B cell (primary cell): ENCODE measurements at regions not wholly inside any gene's neighbourhood (a gene's known extent, or its start where the extent isn't known, plus 50 kb on each side); places are given as distances from the start of the nearest gene placed in this dataset.

ENCODE experiments used
- ATAC-seq: fragments of 200-7000 bp; cut with Tn5 transposase; one replicate; pipeline ENCODE4 v1.10.0; 2021; ENCODE audit warnings: low read depth, mild to moderate bottlenecking, moderate number of reproducible peaks, moderate library complexity
- CTCF ChIA-PET: fragments of 350-600 bp; sonication (Branson Sonifier 250); formaldehyde crosslinking; loops from one replicate; lab custom pipeline; 2021; ENCODE audit warnings: antibody characterized with exemption, inconsistent platforms; lab: Charles Lee
- POLR2A ChIA-PET: fragments of 350-600 bp; sonication (Branson Sonifier 250); formaldehyde crosslinking; loops from one replicate; lab custom pipeline; 2021; ENCODE audit warnings: antibody characterized with exemption; lab: Charles Lee
- DNase-seq: peaks from one replicate; pipeline ENCODE4 v3.0.0; 2013
- H2AFZ ChIP-seq: 2 replicates; pipeline ENCODE4 v1.6.1; 2012; ENCODE audit warnings: mild to moderate bottlenecking, low read depth, low read length; ENCODE audit not compliant: insufficient read depth, poor library complexity, severe bottlenecking
- H3K27ac ChIP-seq, 2 donors: 1 replicate in 1 of 2; 2 replicates in 1 of 2; pipeline ENCODE4 v1.5.1; 2012 to 2013; ENCODE audit warnings: low read length in 2 of 2, mild to moderate bottlenecking in 2 of 2, moderate library complexity in 1 of 2
- H3K27me3 ChIP-seq, 4 experiments: fragments of 200-600 bp in 1 of 4; sonication (generic) in 1 of 4; replicated peaks in 1 of 4; 1 replicate in 2 of 4; 2 replicates in 2 of 4; pipeline versions ENCODE4 v1.6.1 to v1.7.0; 2013 to 2016; ENCODE audit warnings: low read length in 3 of 4, mild to moderate bottlenecking in 2 of 4, mixed read lengths in 1 of 4, moderate library complexity in 1 of 4; ENCODE audit not compliant: insufficient read depth in 4 of 4, control insufficient read depth in 3 of 4; ENCODE audit errors: control extremely low read depth in 1 of 4
- H3K36me3 ChIP-seq, 2 experiments: replicated peaks in 1 of 2; 1 replicate in 1 of 2; 2 replicates in 1 of 2; pipeline versions ENCODE4 v1.6.1 to v1.7.1; 2013; ENCODE audit warnings: low read length in 1 of 2; ENCODE audit not compliant: insufficient read depth in 2 of 2, control insufficient read depth in 1 of 2; ENCODE audit errors: control extremely low read depth in 1 of 2, extremely low read depth in 1 of 2
- H3K4me1 ChIP-seq, 2 donors: fragments of 200-600 bp in 1 of 2; sonication (generic) in 1 of 2; 1 replicate in 1 of 2; 2 replicates in 1 of 2; pipeline versions ENCODE4 v1.5.1 to v1.6.1; 2013 to 2017; ENCODE audit warnings: low read length in 2 of 2; ENCODE audit not compliant: control insufficient read depth in 2 of 2, insufficient read depth in 2 of 2
- H3K4me2 ChIP-seq: replicated peaks from 2 replicates; pipeline ENCODE3; 2012; ENCODE audit warnings: mild to moderate bottlenecking, low read depth, low read length; ENCODE audit not compliant: poor library complexity, severe bottlenecking
- H3K4me3 ChIP-seq, 5 experiments: fragments of 200-600 bp in 1 of 5; sonication (generic) in 1 of 5; 1 replicate in 3 of 5; 2 replicates in 2 of 5; pipeline versions ENCODE4 v1.5.1 to v1.7.0; 2011 to 2016; ENCODE audit warnings: low read length in 4 of 5, mild to moderate bottlenecking in 4 of 5, low read depth in 2 of 5, control low read depth in 1 of 5, moderate library complexity in 1 of 5; ENCODE audit not compliant: insufficient read depth in 1 of 5; ENCODE audit errors: control extremely low read depth in 1 of 5, extremely low read depth in 1 of 5
- H3K79me2 ChIP-seq: fragments of 200-600 bp; sonication (generic); one replicate; pipeline ENCODE4 v1.6.0; 2016; ENCODE audit warnings: low read length; ENCODE audit not compliant: control insufficient read depth, insufficient read depth
- H3K9ac ChIP-seq: fragments of 200-600 bp; sonication (generic); 2 replicates; pipeline ENCODE4 v1.6.1; 2017; ENCODE audit warnings: mild to moderate bottlenecking, low read length, moderate library complexity
- H3K9me3 ChIP-seq, 3 donors: one replicate each; pipeline versions ENCODE4 v1.6.1 to v1.7.1; 2013; ENCODE audit warnings: low read length in 2 of 3; ENCODE audit not compliant: control insufficient read depth in 2 of 3, insufficient read depth in 1 of 3; ENCODE audit errors: control extremely low read depth in 1 of 3
- H4K20me1 ChIP-seq: 2 replicates; pipeline ENCODE4 v1.6.0; 2012; ENCODE audit warnings: mild to moderate bottlenecking, low read length; ENCODE audit not compliant: insufficient read depth, control insufficient read depth, poor library complexity, severe bottlenecking
- H3K27ac Mint-ChIP-seq: one replicate; pipeline ENCODE4 v1.8.0; 2021; ENCODE audit warnings: mixed read lengths
- H3K27me3 Mint-ChIP-seq: one replicate; pipeline ENCODE4 v1.8.0; 2021; ENCODE audit warnings: mixed read lengths
- H3K4me1 Mint-ChIP-seq: one replicate; pipeline ENCODE4 v1.8.0; 2021; ENCODE audit warnings: mixed read lengths
- H3K4me3 Mint-ChIP-seq: one replicate; pipeline ENCODE4 v1.8.0; 2021; ENCODE audit warnings: mixed read lengths
- H3K9me3 Mint-ChIP-seq: one replicate; pipeline ENCODE4 v1.8.0; 2022; ENCODE audit warnings: mixed read lengths; ENCODE audit not compliant: insufficient read depth
- CTCF ChIP-seq: fragments of 200-600 bp; IDR thresholded peaks from one replicate; pipeline ENCODE4 v1.8.0; 2022; ENCODE audit warnings: antibody characterized with exemption, mild to moderate bottlenecking
- EZH2 ChIP-seq: IDR thresholded peaks from 2 replicates; pipeline ENCODE4 v1.6.1; 2012; ENCODE audit warnings: borderline replicate concordance, low read depth, mild to moderate bottlenecking, moderate library complexity, low read length; ENCODE audit not compliant: insufficient read depth, poor library complexity, severe bottlenecking
- WGBS: methylation state at CpG from one replicate; pipeline ENCODE4 v1.1.5; 2013; ENCODE audit warnings: missing lambda C conversion rate; ENCODE audit not compliant: insufficient coverage; 5-methylcytosine and 5-hydroxymethylcytosine counted together
- intact Hi-C: fragments of 100-400 bp; cut with micrococcal nuclease; formaldehyde crosslinking; loops from one replicate; pipeline ENCODE4 v1.10.0; 2022

DNA sequence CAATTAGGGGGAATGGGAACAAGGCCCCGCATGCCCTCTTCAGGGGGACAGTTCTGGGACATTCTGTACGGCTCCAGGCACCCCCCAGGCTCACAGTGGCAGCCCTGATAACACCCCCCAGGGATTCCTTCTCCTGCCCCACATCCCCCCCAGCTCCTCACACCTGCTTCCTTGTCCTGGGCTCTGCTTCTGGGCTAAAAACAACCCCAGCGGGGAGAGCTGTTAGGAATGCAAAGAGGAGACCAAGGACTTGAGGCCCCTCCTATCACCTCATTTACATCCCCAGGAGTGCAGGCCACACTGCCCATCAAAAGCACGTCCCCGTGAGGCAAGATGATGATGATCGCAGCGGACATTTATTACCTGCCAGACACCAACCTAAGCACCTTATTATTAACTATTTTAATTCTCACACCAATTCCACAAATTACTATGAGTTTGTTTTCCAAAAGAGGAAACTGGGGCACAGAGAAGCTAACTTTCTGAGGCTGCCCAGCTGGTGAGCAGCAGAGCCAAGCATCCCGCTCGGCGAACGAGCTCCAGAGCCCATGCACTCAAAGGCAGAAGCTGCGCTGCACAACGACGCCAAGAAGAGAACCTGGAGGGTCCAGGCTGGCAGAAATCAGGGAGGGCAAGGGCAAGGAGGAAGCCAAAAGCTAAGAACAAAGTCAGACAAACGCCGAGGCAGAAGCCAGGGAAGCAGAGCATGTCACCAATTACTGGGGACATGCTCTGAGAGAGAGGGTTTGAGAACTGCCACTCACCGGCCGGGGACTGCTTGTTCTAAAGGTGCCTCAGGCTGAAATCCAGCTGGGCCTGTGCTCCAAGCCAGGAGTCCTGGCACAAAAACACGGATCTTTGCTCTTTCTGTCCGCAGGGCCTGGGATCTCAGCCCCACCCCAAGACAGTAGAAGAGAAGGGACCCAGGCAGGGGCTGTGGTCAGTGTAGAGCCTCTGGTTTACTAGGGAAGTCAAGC, 76.2 kb upstream of the NSMCE3 start:
- intact Hi-C loops = no loop called here
- H3K27me3 ChIP-seq = no peaks in the 10 kb centered on the region
- ChIA-PET POLR2A (no interaction called here), CTCF (no interaction called here)
- H3K4me2 ChIP-seq = no peak overlapping the region
- H3K4me1 ChIP-seq = no peaks in the 10 kb centered on the region
- no peaks in the 10 kb centered on the region for H3K27me3 Mint-ChIP-seq
- no peak overlapping the region for H3K4me3 ChIP-seq
- H3K27ac ChIP-seq = no peak overlapping the region
- 91% methylated on average over 20 of the region's 20 CpGs for WGBS
- H3K36me3 ChIP-seq = no peaks in the 10 kb centered on the region
- no peak overlapping the region for H2AFZ ChIP-seq
- no peak for ATAC-seq
- TF ChIP-seq EZH2 (no peak), CTCF (no peak)
- H3K79me2 ChIP-seq = no peaks in the 10 kb centered on the region
- no peak overlapping the region for H3K9ac ChIP-seq
- H3K9me3 ChIP-seq = no peaks in the 10 kb centered on the region
- no peak for DNase-seq
- no peaks in the 10 kb centered on the region for H4K20me1 ChIP-seq
- no peaks in the 10 kb centered on the region for H3K4me1 Mint-ChIP-seq
- H3K4me3 Mint-ChIP-seq = no peak overlapping the region
- H3K27ac Mint-ChIP-seq = no peak overlapping the region
- no peaks in the 10 kb centered on the region for H3K9me3 Mint-ChIP-seq

DNA sequence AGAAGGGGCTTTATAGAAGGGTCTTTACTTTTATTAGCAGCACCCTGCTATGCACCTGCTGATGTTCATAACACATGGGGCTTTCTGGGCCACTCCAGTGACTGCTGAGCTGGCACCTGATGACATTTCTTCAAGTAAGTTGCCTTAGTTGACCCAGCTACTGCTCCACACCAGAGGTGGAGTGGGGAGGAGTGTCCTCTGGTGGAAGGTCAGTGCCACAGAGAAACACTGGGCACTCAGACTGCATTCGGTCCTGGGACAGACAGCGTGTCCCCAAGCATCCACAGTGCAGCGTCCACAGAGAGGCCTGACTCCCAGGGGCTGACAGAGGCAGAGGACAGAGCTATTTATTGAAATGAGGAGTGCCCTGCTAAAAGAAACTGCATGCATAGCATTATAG, 74.9 kb upstream of the NSMCE3 start:
- WGBS = 100% methylated on average over 3 of the region's 3 CpGs
- Mint-ChIP-seq H3K4me3 (no peak overlapping the region), H3K27me3 (no peaks in the 10 kb centered on the region), H3K27ac (no peak overlapping the region), H3K9me3 (no peaks in the 10 kb centered on the region), H3K4me1 (no peaks in the 10 kb centered on the region)
- Histone ChIP-seq H3K4me3 (no peak overlapping the region), H3K9ac (no peak overlapping the region), H4K20me1 (no peaks in the 10 kb centered on the region), H3K27ac (no peak overlapping the region), H3K4me2 (no peak overlapping the region), H3K27me3 (no peaks in the 10 kb centered on the region), H2AFZ (no peak overlapping the region), H3K79me2 (no peaks in the 10 kb centered on the region), H3K4me1 (no peaks in the 10 kb centered on the region), H3K9me3 (no peaks in the 10 kb centered on the region), H3K36me3 (no peaks in the 10 kb centered on the region)
- DNase-seq = no peak
- ChIA-PET POLR2A (no interaction called here), CTCF (interaction anchor here (1.0 kb wide), 1 partner anchor 242 kb away, joined by 3 read pairs; no protein-coding TSS in a partner anchor)
- no peak for ATAC-seq
- no peak for TF ChIP-seq CTCF
- TF ChIP-seq EZH2 = no peak
- intact Hi-C loops = no loop called here
